Fibroblast of mammary gland (primary cell): ENCODE measurements at regions not wholly inside any gene's neighbourhood (a gene's known extent, or its start where the extent isn't known, plus 50 kb on each side); places are given as distances from the start of the nearest gene placed in this dataset.

Source experiments
- DNase-seq: peaks from one replicate; pipeline ENCODE4 v3.0.0-alpha.2; 2010; ENCODE audit warnings: low read depth
- H3K4me3 ChIP-seq: 2 replicates; pipeline ENCODE4 v1.5.1; 2011; ENCODE audit warnings: low read depth, mild to moderate bottlenecking, low read length, moderate library complexity; ENCODE audit not compliant: control insufficient read depth
- TF ChIP-seq, protein P1 (sequence below): conservative IDR thresholded peaks from 2 replicates; pipeline ENCODE4 v1.5.1; 2011; ENCODE audit warnings: low read depth, low read length, inconsistent platforms; ENCODE audit not compliant: control insufficient read depth, insufficient read depth

DNA sequence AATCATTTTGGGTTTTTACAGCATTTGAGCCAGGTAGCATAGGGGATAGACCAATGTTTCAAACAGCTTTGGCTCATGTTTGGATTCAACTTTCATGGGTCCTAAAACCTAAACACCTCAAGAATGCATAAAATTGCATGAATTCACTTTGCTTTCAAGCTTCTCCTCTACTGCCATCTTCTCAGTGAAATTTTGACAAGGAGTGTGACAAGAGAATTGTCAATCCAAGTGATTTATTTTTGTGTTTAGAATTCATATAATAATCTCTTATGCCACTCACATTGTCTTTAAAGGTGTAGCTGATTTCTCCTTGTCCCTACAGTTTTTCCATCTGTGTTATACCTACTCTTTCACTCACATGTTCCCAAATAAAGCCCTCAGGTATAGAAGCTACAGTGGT is 264.8 kb upstream of the RND3 start:
- no peak overlapping the region for H3K4me3 ChIP-seq
- no peak for DNase-seq
- TF ChIP-seq, protein P1, sequence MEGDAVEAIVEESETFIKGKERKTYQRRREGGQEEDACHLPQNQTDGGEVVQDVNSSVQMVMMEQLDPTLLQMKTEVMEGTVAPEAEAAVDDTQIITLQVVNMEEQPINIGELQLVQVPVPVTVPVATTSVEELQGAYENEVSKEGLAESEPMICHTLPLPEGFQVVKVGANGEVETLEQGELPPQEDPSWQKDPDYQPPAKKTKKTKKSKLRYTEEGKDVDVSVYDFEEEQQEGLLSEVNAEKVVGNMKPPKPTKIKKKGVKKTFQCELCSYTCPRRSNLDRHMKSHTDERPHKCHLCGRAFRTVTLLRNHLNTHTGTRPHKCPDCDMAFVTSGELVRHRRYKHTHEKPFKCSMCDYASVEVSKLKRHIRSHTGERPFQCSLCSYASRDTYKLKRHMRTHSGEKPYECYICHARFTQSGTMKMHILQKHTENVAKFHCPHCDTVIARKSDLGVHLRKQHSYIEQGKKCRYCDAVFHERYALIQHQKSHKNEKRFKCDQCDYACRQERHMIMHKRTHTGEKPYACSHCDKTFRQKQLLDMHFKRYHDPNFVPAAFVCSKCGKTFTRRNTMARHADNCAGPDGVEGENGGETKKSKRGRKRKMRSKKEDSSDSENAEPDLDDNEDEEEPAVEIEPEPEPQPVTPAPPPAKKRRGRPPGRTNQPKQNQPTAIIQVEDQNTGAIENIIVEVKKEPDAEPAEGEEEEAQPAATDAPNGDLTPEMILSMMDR = no peak

DNA sequence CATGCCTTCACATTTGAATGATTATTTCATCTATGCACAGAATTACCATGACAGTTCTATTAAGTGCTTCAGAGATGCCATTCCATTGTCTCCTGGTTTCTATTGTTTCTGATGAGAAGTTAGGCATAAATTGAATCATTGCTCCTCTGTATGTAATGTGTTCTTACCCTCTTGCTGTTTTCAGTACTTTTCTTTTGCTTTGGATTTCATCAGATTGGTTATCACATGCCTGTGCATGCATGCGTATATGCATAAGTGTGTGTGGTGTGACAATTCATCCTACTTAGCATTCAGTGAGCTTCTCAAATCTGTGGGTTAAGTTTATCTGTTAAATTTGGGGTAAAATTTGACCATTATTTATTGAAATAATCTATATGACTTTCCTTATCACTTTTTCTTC is 263.3 kb upstream of the RND3 start:
- DNase-seq = no peak
- no peak overlapping the region for H3K4me3 ChIP-seq
- TF ChIP-seq, protein P1 = no peak

DNA sequence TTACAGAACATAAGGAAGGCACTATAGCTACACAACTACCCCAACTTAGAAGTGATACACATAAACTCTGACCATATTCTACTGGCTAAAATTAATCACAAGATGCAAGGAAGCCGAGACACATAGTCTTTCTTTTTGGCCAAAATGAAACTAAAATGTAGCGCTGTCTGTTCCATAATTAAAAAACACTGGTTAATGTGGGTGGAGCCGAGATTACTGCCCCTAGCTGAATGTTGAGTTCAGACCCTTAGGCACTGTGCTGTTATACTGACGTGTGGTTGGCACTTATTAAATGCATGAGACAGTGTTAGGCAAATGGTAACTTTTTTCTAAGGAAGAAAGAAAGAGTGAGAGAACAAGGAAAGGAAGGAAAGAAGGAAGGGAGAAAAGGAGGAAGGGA is 254.6 kb upstream of the RND3 start:
- no peak overlapping the region for H3K4me3 ChIP-seq
- TF ChIP-seq, protein P1 = no peak
- DNase-seq = no peak

DNA sequence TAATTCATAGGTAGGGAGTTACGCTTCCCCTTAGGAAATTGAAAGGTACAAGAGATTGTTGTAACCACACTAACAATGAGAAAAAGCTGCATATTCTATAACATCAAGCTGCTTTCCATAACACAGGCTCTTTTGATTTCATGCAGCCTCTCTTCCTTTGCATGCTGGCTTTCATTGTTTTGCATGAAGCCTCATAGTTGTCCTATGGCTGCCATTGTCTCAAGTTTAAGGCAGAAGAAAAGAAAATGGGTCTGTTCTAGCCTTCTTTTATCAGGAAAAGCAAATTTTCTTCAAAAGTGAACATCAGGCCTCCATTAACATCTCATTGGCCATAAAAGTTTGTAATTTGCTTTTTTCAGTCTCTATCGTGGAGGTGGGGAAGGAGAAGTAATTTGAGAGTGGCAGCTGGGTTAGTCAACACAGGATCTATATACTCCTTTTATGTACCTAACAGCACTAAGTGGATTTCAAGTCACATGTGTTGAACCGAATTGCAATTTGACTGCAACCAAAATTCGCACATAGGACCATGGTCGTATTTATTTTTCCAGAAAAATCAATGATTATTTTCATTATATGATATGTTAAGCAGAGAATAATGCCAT is 248.5 kb upstream of the RND3 start:
- H3K4me3 ChIP-seq = no peak overlapping the region
- TF ChIP-seq, protein P1 = no peak
- DNase-seq = no peak

DNA sequence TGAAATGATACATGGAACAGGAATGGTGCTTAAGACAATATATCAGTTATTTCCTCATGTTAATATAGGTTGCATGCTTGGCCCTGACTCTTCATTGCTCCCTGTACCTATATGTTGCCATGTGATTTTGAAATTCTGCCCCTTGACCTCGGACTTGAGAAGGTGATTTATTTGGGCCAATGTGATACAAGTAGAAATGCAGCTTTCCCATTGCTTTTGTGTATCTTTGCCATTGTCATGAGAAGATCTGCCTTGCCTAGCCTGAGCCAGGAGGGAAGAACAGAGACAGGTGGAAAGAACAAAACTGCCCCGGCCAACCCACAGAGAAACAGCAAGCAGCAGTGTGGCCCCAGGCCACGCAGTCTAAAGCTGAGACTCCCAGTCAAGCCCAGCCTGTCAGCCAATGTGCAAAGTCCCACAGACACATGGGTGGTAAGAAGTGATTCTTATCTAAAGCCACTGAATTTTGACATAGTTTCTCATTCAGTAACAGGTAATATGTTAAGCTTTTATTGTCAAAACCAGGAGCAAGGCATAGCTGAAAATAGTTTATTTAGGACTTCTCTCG is 245.7 kb upstream of the RND3 start:
- DNase-seq = no peak
- TF ChIP-seq, protein P1 = no peak
- no peak overlapping the region for H3K4me3 ChIP-seq

DNA sequence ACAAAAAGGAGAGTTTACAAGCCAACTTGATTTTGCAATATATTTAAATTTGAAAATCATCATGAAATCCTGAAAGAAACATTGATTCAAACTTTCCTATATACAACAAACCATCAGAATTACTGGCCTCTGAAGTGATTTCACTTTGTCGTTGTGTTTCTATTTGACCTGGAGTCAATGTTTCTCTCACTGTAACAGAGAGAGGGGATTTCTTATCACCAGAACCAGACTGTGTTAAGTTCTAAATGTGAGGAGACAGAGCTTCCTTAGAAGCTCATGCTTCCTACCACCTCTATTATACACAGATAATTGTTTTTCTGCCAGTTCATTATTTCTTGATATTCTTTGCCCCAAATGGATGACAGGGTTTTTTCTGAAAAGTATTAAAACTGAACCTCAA is 245.0 kb upstream of the RND3 start:
- DNase-seq = no peak
- TF ChIP-seq, protein P1 = no peak
- H3K4me3 ChIP-seq = no peak overlapping the region
